NB4 (cell line): ENCODE measurements at regions not wholly inside any gene's neighbourhood (a gene's known extent, or its start where the extent isn't known, plus 50 kb on each side); places are given as distances from the start of the nearest gene placed in this dataset.

ENCODE experiments used
- CTCF ChIP-seq: IDR thresholded peaks from one replicate; pipeline ENCODE4 v1.5.1; 2012; ENCODE audit warnings: low read depth, low read length
- MAX ChIP-seq: IDR thresholded peaks from 2 replicates; pipeline ENCODE4 v1.6.1; 2011; ENCODE audit warnings: low read depth, low read length
- POLR2A ChIP-seq: IDR thresholded peaks from 2 replicates; pipeline ENCODE4 v1.6.1; 2011; ENCODE audit warnings: mild to moderate bottlenecking; ENCODE audit not compliant: insufficient read length; ENCODE audit errors: extremely low read depth

- TF ChIP-seq CTCF (no peak), MAX (no peak), POLR2A (no peak)
Observed at GRCh38 chrX:67094061-67094460, 449.8 kb upstream of the AR start.
